ENCODE measurements at regions not wholly inside any gene's neighbourhood (a gene's known extent, or its start where the extent isn't known, plus 50 kb on each side); places are given as distances from the start of the nearest gene placed in this dataset.

GRCh38 chr20:60400567-60400966 lies 442.3 kb downstream of the CDH26 start:
- no peak for ATAC-seq (ENCODE audit: low read depth)
- Histone ChIP-seq H4K8ac (ENCODE audit: low read depth in 2 of 2, low read length in 2 of 2) (no peak overlapping the region), H3K36me3 (ENCODE audit: control insufficient read depth, insufficient read depth, low read length) (no peaks in the 10 kb centered on the region), H3K27me3 (ENCODE audit: control insufficient read depth, insufficient read depth, low read length) (no peaks in the 10 kb centered on the region), H3K56ac (ENCODE audit: extremely low read depth, insufficient read depth, low read length) (no peak overlapping the region), H4K5ac (ENCODE audit: low read depth, low read length) (no peak overlapping the region), H4K20me1 (ENCODE audit: insufficient read depth, low read length) (no peaks in the 10 kb centered on the region), H3K4me1 (ENCODE audit: control insufficient read depth, insufficient read depth, low read length) (no peaks in the 10 kb centered on the region), H2BK120ac (ENCODE audit: low read depth, low read length) (no peak overlapping the region), H3K4me2 (ENCODE audit: low read depth, low read length) (no peak overlapping the region), H2BK15ac (ENCODE audit: low read depth, low read length) (no peak overlapping the region), H3K4me3 (ENCODE audit: insufficient read depth, low read depth, low read length) (no peak overlapping the region), H2AK5ac (ENCODE audit: low read depth, low read length) (no peak overlapping the region), H3K9ac (ENCODE audit: low read depth, low read length) (no peak overlapping the region), H4K91ac (ENCODE audit: insufficient read depth, low read depth, low read length) (no peak overlapping the region), H3K18ac (ENCODE audit: low read depth, low read length) (no peak overlapping the region), H2BK20ac (ENCODE audit: low read depth, low read length) (no peak overlapping the region), H3K9me1 (ENCODE audit: insufficient read depth, low read length) (no peaks in the 10 kb centered on the region), H3K79me1 (ENCODE audit: low read depth in 1 of 2, low read length in 2 of 2) (no peaks in the 10 kb centered on the region), H2BK5ac (ENCODE audit: low read depth, low read length, poor library complexity, severe bottlenecking) (no peak overlapping the region), H2AK9ac (replicated peaks; ENCODE audit: low read depth, low read length, poor library complexity) (no peak overlapping the region), H3K23ac (ENCODE audit: low read depth, low read length) (no peak overlapping the region), H2AFZ (replicated peaks; ENCODE audit: low read length, poor library complexity) (no peak overlapping the region), H3K9me3 (ENCODE audit: control insufficient read depth, insufficient read depth, low read length) (peaks cover 16% of the 10 kb centered on the region), H3K14ac (replicated peaks; ENCODE audit: low read depth, low read length) (no peak overlapping the region), H3K4ac (ENCODE audit: low read depth, low read length) (no peak overlapping the region), H3K27ac (ENCODE audit: insufficient read depth, low read length) (no peak overlapping the region)
- no peak for TF ChIP-seq RCOR1 (IDR thresholded peaks at IDR 0.05; ENCODE audit: insufficient replicate concordance, low read length)
- no peak for TF ChIP-seq SMC3 (IDR thresholded peaks at IDR 0.05; ENCODE audit: low read depth, low read length)
- TF ChIP-seq MAFK (IDR thresholded peaks at IDR 0.05; ENCODE audit: low read depth, low read length) = peak; percentile 93
- no peak for TF ChIP-seq POLR2A (IDR thresholded peaks at IDR 0.05; ENCODE audit: low read depth, low read length)
- TF ChIP-seq RFX5 (IDR thresholded peaks at IDR 0.05; ENCODE audit: low read depth, low read length) = no peak
- TF ChIP-seq BHLHE40 (IDR thresholded peaks at IDR 0.05; ENCODE audit: low read depth, low read length) = no peak
- no peak for TF ChIP-seq CEBPB (IDR thresholded peaks at IDR 0.05; ENCODE audit: low read depth, low read length)
- no peak for TF ChIP-seq MAZ (IDR thresholded peaks at IDR 0.05; ENCODE audit: borderline replicate concordance, low read depth, low read length)
- dilution Hi-C loops (cut with HindIII; ENCODE audit: low sequenced_read_pairs, unreplicated experiment) = no loop called here
- CTCF ChIA-PET = no interaction called here
- POLR2A ChIA-PET (ENCODE audit: unreplicated experiment) = no interaction called here
- intact Hi-C loops (cut with micrococcal nuclease) = no loop called here
- WGBS, 2 experiments (ENCODE audit: extremely low coverage in 2 of 2, insufficient read length in 1 of 2) = no CpG with 5 or more reads among the region's 1 CpG
- in situ Hi-C loops (cut with MboI; ENCODE audit: low sequenced_read_pairs) = no loop called here
- BruUV-seq (replicated peaks) = no TSS peak
- DNase-seq = no peak
